ENCODE measurements at regions not wholly inside any gene's neighbourhood (a gene's known extent, or its start where the extent isn't known, plus 50 kb on each side); places are given as distances from the start of the nearest gene placed in this dataset.
"Not testable (repeated sequence)": the region's sequence is repeated elsewhere in the genome, so short reads cannot be mapped to it uniquely, and the experiment has no call there.

DNA sequence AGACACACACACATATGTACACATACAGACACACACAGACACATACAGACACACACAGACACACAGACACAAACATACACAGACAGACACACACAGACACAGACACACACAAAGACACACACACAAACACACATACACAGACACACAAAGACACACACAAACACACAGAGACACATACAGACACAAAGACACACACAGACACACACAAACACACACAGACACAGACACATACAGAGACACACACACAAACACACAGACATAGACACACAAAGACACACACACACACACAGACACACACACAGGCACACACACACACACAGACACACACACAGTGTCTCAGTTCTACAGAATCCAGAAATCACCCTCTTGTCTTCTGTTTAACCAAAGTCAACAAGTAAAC is 280.7 kb downstream of the ASMT start:
- H3K4me1 Mint-ChIP-seq = no peaks in the 10 kb centered on the region
- ATAC-seq (ENCODE audit: low read depth in 2 of 2) (no peak), DNase-seq (no peak)
- no peak overlapping the region for H3K4me3 Mint-ChIP-seq
- H3K9me3 Mint-ChIP-seq = peaks cover 0 to 3% (median 0%) of the 10 kb centered on the region in 7 donors
- no peak overlapping the region for H3K27ac Mint-ChIP-seq
- H3K27me3 Mint-ChIP-seq = peaks cover 7 to 22% (median 7%) of the 10 kb centered on the region in 3 donors
- no peaks in the 10 kb centered on the region for H3K36me3 Mint-ChIP-seq

GRCh38 chrX:1899841-1900240 is 285.0 kb downstream of the ASMT start:
- H3K4me1 Mint-ChIP-seq = no peaks in the 10 kb centered on the region
- no peak overlapping the region for H3K27ac Mint-ChIP-seq
- no peaks in the 10 kb centered on the region for H3K36me3 Mint-ChIP-seq
- ATAC-seq (ENCODE audit: low read depth in 2 of 2) (no peak), DNase-seq (no peak)
- no peak overlapping the region for H3K4me3 Mint-ChIP-seq
- H3K9me3 Mint-ChIP-seq = peaks cover 0 to 3% (median 0%) of the 10 kb centered on the region in 7 donors
- H3K27me3 Mint-ChIP-seq = peaks cover 7 to 31% (median 7%) of the 10 kb centered on the region in 3 donors

DNA sequence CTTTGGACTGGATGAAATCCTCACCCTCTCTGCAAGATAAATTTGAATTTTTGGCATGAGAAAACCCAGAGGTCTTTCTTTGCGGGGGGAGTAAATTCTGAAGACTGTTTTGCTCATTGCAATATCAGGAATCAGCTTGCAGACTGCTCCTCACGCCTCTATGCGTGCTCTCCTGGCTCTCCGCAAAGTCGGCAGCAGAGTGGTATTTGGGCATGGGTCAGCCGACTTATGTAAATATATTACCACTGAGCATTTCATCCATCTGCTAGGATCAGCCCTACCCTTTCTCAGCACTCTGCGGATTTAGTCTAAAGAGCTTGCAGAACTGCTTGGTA is 288.0 kb downstream of the ASMT start:
- H3K36me3 Mint-ChIP-seq = no peaks in the 10 kb centered on the region
- no peak for DNase-seq
- no peak for ATAC-seq (ENCODE audit: low read depth in 2 of 2)
- no peaks in the 10 kb centered on the region for H3K4me1 Mint-ChIP-seq
- peaks cover 0 to 22% (median 7%) of the 10 kb centered on the region in 3 donors for H3K27me3 Mint-ChIP-seq
- peaks cover 0 to 5% (median 3%) of the 10 kb centered on the region in 7 donors for H3K9me3 Mint-ChIP-seq
- H3K4me3 Mint-ChIP-seq = no peak overlapping the region
- no peak overlapping the region for H3K27ac Mint-ChIP-seq

DNA sequence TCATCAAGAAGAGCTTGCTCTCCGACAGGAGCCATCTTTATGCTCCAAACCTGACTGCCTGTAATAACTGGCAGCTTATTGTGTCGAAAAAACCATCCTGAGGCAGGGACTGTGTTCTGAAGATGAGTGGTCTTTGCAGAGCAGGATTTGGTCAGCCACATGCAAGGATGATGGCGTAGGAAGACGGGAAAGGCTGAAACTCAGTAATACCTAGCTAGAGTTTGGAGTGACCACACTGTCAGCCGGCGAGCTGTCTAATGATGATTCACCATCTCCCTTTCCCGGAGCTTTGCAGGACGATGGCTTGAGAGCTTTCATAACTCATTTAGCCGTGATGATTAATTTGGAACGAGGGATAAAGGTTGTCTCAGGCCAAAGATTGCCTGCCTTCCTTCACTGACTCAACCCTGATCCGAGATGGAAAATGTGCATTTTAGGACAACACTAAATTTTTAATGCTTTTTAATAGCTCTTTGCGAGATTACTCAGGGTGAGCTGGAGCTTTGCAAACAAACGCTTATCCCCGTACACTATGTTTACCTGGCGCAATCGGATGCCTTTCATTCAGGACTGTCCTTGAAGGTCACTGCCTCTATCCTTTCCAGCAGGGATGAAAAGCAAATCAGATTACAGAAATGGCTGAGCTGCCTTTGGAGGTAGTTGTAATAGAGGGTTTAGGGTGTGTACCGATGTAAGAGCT is 288.5 kb downstream of the ASMT start:
- H3K27me3 Mint-ChIP-seq = peaks cover 0 to 22% (median 7%) of the 10 kb centered on the region in 3 donors
- no peaks in the 10 kb centered on the region for H3K36me3 Mint-ChIP-seq
- ATAC-seq (ENCODE audit: low read depth in 2 of 2) = no peak
- no peak for DNase-seq
- H3K9me3 Mint-ChIP-seq = peaks cover 0 to 5% (median 4%) of the 10 kb centered on the region in 7 donors
- H3K4me3 Mint-ChIP-seq = no peak overlapping the region
- no peak overlapping the region for H3K27ac Mint-ChIP-seq
- no peaks in the 10 kb centered on the region for H3K4me1 Mint-ChIP-seq

- Mint-ChIP-seq H3K4me1 (peaks cover 0 to 6% (median 4%) of the 10 kb centered on the region in 3 donors), H3K27me3 (peaks cover 2 to 19% (median 2%) of the 10 kb centered on the region in 3 donors), H3K27ac (no peak overlapping the region), H3K4me3 (no peak overlapping the region), H3K36me3 (peaks cover 0 to 1% of the 10 kb centered on the region in 2 donors), H3K9me3 (peaks cover under 1 to 8% (median 4%) of the 10 kb centered on the region in 7 donors)
- no peak for DNase-seq
- ATAC-seq (ENCODE audit: low read depth in 2 of 2) = no peak
These were observed 289.9 kb downstream of the ASMT start for GRCh38 chrX:1904663-1905218.

DNA sequence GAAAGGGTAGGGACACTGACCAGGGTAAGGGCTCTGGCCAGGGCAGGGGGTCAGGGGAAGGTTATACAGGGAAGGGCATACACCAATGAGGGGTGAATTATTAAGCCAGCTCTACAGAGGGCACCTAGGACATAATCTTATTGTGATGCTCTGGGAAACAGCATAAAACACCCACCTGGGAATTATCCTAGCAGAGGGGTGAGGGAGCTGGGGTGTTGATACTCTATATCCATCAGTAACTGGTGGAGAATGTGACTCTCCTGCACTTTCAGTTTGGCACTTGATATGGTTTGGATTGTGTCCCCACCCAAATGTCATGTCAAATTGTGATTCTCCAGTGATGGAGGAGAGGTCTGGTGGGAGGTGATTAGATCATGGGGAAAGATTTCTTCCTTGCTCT is 291.2 kb downstream of the ASMT start:
- Mint-ChIP-seq H3K27me3 (peaks cover 12 to 14% (median 12%) of the 10 kb centered on the region in 3 donors), H3K4me3 (no peak overlapping the region), H3K36me3 (peaks cover 0 to 11% of the 10 kb centered on the region in 2 donors), H3K9me3 (peaks cover 4 to 11% (median 5%) of the 10 kb centered on the region in 7 donors), H3K4me1 (peaks cover 7 to 10% (median 10%) of the 10 kb centered on the region in 3 donors), H3K27ac (no peak overlapping the region)
- DNase-seq = no peak
- ATAC-seq (ENCODE audit: low read depth in 2 of 2) = no peak

GRCh38 chrX:1908996-1909395 is 294.1 kb downstream of the ASMT start:
- not testable (repeated sequence) for DNase-seq; ATAC-seq (ENCODE audit: low read depth in 2 of 2); H3K27ac Mint-ChIP-seq; H3K4me3 Mint-ChIP-seq
- peaks cover 14 to 24% (median 19%) of the 10 kb centered on the region in 3 donors for H3K27me3 Mint-ChIP-seq
- H3K36me3 Mint-ChIP-seq = peaks cover 0 to 19% of the 10 kb centered on the region in 2 donors
- peaks cover 4 to 18% (median 5%) of the 10 kb centered on the region in 7 donors for H3K9me3 Mint-ChIP-seq
- peaks cover 7 to 13% (median 10%) of the 10 kb centered on the region in 3 donors for H3K4me1 Mint-ChIP-seq

DNA sequence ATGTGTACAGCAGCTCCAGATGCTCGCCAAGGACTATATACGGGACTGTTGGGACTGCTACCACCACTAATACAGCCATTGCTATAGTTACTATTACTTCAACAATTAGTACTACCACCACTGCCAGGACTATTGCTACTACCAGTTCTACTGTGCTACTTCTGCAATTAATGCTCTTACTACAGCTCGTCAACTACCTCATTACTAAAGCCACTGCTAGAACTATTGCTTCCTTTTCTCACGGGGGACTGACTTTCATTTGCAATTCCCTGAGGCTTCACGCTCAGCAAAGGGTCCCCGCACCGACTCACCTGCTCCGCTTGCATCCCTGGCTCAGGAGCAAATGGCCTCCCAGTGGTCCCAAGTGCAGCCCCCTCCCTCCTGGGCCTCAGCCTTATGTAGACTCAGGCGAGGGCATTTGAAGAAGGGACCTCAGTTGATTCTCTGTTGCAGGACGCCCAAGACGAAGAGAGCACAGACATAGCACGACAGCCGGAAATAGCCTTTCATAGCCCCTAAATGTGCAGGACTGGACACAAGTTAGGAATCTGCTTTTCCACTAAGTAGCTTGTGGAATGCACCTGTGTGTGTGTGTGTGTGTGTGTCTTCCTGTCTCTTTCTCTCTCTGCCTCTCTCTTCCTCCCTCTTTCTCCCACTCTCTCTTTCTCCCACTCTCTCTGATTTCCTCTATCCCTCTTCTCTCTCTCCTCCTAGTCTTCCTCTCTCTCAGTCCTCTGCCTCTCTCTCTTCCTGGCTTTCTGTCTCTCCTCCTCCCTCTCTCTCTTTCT is 294.8 kb downstream of the ASMT start:
- no peak for DNase-seq
- H3K4me1 Mint-ChIP-seq = peaks cover 7 to 13% (median 10%) of the 10 kb centered on the region in 3 donors
- peaks cover 14 to 24% (median 21%) of the 10 kb centered on the region in 3 donors for H3K27me3 Mint-ChIP-seq
- peak; percentile 32 to 41 for ATAC-seq (ENCODE audit: low read depth in 2 of 2)
- peaks cover 4 to 18% (median 5%) of the 10 kb centered on the region in 7 donors for H3K9me3 Mint-ChIP-seq
- H3K27ac Mint-ChIP-seq = peak overlapping the region in 1 of 6 donors; percentile 3
- H3K36me3 Mint-ChIP-seq = peaks cover 0 to 19% of the 10 kb centered on the region in 2 donors
- peak overlapping the region in 1 of 8 donors; percentile 34 for H3K4me3 Mint-ChIP-seq

- DNase-seq = no peak
- Mint-ChIP-seq H3K9me3 (peaks cover 4 to 18% (median 5%) of the 10 kb centered on the region in 7 donors), H3K4me1 (peaks cover 7 to 13% (median 10%) of the 10 kb centered on the region in 3 donors), H3K4me3 (no peak overlapping the region), H3K27me3 (peaks cover 14 to 26% (median 24%) of the 10 kb centered on the region in 3 donors), H3K27ac (peak overlapping the region in 1 of 6 donors; percentile 3), H3K36me3 (peaks cover 0 to 19% of the 10 kb centered on the region in 2 donors)
- no peak for ATAC-seq (ENCODE audit: low read depth in 2 of 2)
These were observed 295.3 kb downstream of the ASMT start for GRCh38 chrX:1910207-1910470.

- ATAC-seq (ENCODE audit: low read depth in 2 of 2) (no peak), DNase-seq (no peak)
- H3K36me3 Mint-ChIP-seq = peaks cover 0 to 19% of the 10 kb centered on the region in 2 donors
- no peak overlapping the region for H3K4me3 Mint-ChIP-seq
- H3K27me3 Mint-ChIP-seq = peaks cover 18 to 36% (median 24%) of the 10 kb centered on the region in 3 donors
- peaks cover 4 to 18% (median 7%) of the 10 kb centered on the region in 7 donors for H3K9me3 Mint-ChIP-seq
- peaks cover 7 to 13% (median 10%) of the 10 kb centered on the region in 3 donors for H3K4me1 Mint-ChIP-seq
- H3K27ac Mint-ChIP-seq = peak overlapping the region in 2 of 6 donors; percentile 56 to 72
These were observed 296.7 kb downstream of the ASMT start for GRCh38 chrX:1911401-1912128.

DNA sequence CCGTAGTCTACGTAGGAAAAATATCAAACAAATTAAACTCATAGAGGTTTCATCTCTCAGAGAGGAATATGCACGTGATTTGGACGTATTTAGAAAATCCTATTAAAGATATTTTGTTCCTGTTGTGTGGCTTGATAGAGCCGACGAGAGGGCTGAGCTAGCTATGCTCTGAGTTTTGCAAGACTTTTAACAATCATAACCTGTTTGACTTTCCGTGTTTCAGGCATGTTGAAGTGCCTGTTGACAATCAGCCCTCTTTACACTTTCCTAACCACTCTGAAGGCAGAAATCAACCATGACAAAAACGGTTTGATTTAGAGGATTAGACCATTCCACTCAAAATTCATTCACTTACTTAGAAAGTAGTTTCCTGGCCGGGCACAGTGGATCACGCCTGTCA is 297.3 kb downstream of the ASMT start:
- ATAC-seq (ENCODE audit: low read depth in 2 of 2) (no peak), DNase-seq (no peak)
- Mint-ChIP-seq H3K27ac (no peak overlapping the region), H3K9me3 (peaks cover 4 to 18% (median 6%) of the 10 kb centered on the region in 7 donors), H3K4me1 (peaks cover 7 to 13% (median 10%) of the 10 kb centered on the region in 3 donors), H3K27me3 (peaks cover 18 to 36% (median 24%) of the 10 kb centered on the region in 3 donors), H3K36me3 (peaks cover 0 to 19% of the 10 kb centered on the region in 2 donors), H3K4me3 (no peak overlapping the region)

DNA sequence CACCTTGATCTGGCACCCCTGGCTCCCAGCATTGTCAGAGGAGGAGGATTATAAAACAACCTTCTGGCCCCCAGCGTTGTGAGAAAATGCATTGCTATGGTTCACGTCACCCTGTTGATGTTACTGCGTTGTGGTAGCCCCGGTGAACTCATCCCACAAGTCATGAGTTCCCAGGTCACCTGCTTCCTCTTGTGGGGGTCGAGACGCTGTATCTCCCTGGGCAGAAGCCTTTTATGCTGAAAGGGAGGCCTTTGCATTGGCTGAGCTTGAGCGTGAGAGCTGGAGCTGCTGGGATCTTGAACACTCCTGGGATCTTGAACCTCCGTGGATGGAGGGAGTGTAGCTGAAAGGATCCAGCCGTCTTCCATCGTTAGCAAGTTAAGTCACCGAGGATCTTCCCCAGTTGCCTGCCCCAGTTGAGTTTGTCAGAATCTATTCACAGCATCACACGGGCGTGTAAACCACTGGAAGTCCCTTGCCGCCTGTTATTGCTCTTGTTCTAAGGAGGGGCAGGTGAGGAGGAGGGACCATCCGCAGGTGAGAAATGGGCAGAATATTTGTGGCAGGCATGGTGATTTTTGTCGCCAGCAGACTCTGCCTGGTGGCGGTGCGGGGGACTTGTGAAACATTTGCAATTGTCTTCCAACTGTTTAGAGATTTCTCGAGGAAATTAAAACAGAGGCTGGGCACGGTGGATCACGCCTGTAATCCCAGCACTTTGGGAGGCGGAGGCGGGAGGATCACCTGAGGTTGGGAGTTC is 299.9 kb downstream of the ASMT start:
- H3K36me3 Mint-ChIP-seq = peaks cover 0 to 17% of the 10 kb centered on the region in 2 donors
- H3K4me3 Mint-ChIP-seq = no peak overlapping the region
- H3K27me3 Mint-ChIP-seq = peaks cover 17 to 39% (median 22%) of the 10 kb centered on the region in 3 donors
- H3K4me1 Mint-ChIP-seq = peaks cover 2 to 13% (median 3%) of the 10 kb centered on the region in 3 donors
- peaks cover 0 to 17% (median 3%) of the 10 kb centered on the region in 7 donors for H3K9me3 Mint-ChIP-seq
- H3K27ac Mint-ChIP-seq = peak overlapping the region in 2 of 6 donors; percentile 16 to 48
- ATAC-seq (ENCODE audit: low read depth in 2 of 2) = no peak
- no peak for DNase-seq

All from naive B cell (primary cell).